Panc1 (cell line): ENCODE measurements at regions not wholly inside any gene's neighbourhood (a gene's known extent, or its start where the extent isn't known, plus 50 kb on each side); places are given as distances from the start of the nearest gene placed in this dataset.

Experiments
- CTCF ChIP-seq: fragments of 450-650 bp; IDR thresholded peaks from 2 replicates; pipeline ENCODE4 v1.5.1; 2017; ENCODE audit warnings: mild to moderate bottlenecking
- POLR2AphosphoS5 ChIP-seq: IDR thresholded peaks from 2 replicates; pipeline ENCODE4 v1.6.1; 2012; ENCODE audit warnings: mild to moderate bottlenecking, low read depth, low read length, moderate library complexity
- SIN3A ChIP-seq: IDR thresholded peaks from 2 replicates; pipeline ENCODE4 v1.6.1; 2012; ENCODE audit warnings: low read depth, mild to moderate bottlenecking, low read length, moderate library complexity, borderline replicate concordance; ENCODE audit not compliant: insufficient read depth

- no peak for TF ChIP-seq CTCF
- TF ChIP-seq POLR2AphosphoS5, result no peak
- no peak for TF ChIP-seq SIN3A
These were observed 383.0 kb upstream of the NFIA start for GRCh38 chr1:60699325-60699724.
